ENCODE measurements at regions not wholly inside any gene's neighbourhood (a gene's known extent, or its start where the extent isn't known, plus 50 kb on each side); places are given as distances from the start of the nearest gene placed in this dataset.

GRCh38 chrX:75887833-75888232 lies 102.8 kb upstream of the MAGEE2 start:
- no peak for TF ChIP-seq EZH2 (IDR thresholded peaks at IDR 0.05; ENCODE audit: low read depth, unreplicated experiment)
- no peak for TF ChIP-seq POLR2AphosphoS5 (IDR thresholded peaks at IDR 0.05; ENCODE audit: low read depth)

All from GM23338 (cell line).